HG02763 (cell line): ENCODE measurements at regions not wholly inside any gene's neighbourhood (a gene's known extent, or its start where the extent isn't known, plus 50 kb on each side); places are given as distances from the start of the nearest gene placed in this dataset.

ENCODE experiments used
- ATAC-seq: cut with Tn5 transposase; IDR thresholded peaks from one replicate; pipeline ENCODE4 v1.9.1; 2021; ENCODE audit warnings: mild to moderate bottlenecking, moderate library complexity; ENCODE audit not compliant: unreplicated experiment

GRCh38 chrX:87727620-87728019 lies 210.0 kb downstream of the KLHL4 start:
- no peak for ATAC-seq

DNA sequence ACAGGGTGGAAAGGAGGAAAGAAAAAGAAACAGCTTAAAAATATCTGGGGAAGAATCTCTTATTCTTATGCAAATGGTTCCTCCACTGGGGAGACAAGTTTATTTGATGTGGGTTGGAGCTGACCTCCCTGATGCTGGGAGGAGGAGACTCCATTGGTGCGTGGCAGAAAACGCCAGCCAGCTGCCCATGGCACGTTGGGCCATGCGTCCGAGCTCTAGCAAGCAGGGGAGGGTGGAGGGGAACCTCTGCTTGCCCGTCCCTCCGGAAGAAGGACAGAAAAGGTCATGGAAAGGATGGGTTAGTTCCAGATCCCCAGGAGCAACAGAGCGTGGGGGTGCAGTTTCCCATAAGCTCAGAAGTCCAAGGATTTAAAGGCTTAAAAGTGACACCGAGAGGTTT lies 210.4 kb downstream of the KLHL4 start:
- ATAC-seq = no peak

GRCh38 chrX:87728459-87728858 lies 210.9 kb downstream of the KLHL4 start:
- ATAC-seq = no peak

GRCh38 chrX:87732133-87732532 lies 214.5 kb downstream of the KLHL4 start:
- no peak for ATAC-seq

DNA sequence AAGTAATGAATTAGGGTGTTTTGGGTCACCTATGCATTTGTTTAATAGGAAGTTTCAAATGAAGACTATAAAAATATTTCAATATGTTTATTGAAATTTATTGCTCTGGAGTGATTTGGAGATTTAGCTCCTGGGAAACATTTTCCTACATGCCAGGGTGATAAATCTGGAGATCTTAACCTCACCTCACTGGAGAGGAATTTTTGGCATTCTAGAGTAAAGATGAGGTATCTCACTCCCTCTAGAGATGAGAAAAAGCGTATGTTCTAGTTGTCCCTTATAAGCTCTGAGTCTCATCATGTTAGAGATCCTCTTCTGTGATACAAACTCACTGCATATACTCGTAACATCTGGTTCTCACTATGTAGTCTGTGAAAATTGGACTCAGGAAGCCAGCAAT lies 219.0 kb downstream of the KLHL4 start:
- no peak for ATAC-seq

DNA sequence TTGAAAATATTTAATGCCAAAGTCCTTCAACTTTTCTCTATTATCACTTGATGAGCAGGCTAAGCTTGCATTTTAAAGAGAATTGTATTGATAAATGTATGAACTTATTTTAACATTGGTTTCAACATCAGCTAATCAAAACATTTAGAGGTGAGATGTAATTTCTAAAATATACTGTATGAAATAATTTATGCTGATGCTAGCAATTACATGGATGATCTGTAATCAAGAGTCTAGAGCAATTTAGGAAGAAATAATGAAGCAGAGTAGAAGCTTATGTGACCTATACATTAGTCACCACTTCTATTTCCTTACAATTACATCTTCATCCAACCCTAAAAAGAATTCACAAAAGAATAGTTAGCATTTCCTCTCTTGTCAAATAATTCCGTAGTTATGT lies 226.8 kb downstream of the KLHL4 start:
- ATAC-seq = no peak

DNA sequence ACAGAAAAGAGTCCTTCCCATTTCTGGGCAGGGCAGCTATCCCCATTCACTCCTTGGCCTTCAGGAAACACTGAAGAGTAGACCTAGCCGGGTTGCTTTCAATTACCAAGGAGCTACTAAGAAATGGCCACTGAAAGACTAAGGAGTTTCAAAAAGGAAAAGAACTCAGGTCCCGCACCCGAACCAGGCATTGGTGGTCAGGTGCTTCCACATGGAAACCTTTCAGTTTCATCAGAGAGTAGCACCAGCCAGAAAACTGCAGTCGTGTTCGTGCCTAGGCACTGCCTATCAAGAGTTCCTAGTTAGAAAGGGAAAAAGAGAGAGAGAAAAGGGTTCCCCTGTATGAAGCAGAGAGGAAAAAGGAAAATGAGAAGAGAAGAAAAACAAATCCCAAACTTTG lies 237.9 kb downstream of the KLHL4 start:
- ATAC-seq = no peak

DNA sequence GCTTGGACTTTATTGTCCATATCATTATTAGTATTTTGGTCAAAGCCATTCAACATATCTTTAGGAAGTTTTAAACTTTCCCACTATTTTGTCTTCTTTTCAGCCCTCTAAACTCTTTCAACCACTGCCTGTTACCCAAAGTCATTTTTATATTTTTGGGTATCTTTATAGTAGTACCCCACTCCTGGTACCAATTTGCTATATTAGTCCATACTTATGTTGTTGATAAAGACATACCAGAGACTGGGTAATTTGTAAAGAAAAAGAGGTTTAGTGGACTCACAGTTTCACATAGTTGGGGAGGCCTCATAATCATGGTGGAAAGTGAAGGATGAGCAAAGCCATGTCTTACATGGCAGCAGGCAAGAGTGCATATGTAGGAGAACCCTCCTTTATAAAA lies 271.4 kb downstream of the KLHL4 start:
- no peak for ATAC-seq

- no peak for ATAC-seq
Observed at GRCh38 chrX:87798039-87798438, 280.4 kb downstream of the KLHL4 start.

DNA sequence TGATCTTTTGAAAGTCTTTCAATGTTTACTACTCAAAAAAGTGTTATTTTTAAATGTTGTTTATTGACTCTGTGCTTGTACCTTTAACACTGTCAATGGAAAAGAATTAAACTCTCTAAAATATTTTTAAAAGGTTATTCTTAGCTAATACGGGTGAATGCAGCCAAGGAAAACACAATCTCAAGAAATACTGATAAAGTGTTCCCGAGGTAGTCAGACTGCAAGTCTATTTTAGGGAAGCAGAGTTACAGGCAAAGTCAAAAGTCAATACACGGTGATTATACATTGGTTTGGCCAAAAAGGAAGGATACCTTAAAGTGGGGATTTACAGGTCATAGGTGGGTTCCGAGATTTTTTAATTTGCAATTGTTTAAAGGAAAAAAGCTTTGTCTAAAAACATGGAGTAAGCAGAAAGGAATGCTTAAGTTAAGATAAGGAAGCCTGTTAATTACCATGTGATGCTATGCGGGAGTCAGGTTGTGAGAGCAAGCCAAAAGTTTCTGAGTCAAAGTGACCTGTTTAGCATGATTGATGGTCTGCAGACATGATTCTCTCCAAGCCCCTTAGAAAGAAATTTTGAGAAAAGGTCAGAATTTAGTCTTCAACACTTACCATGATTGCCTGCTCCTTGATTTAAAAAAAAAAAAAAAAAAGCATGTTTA lies 288.4 kb downstream of the KLHL4 start:
- ATAC-seq = no peak

GRCh38 chrX:87808576-87809243 lies 291.1 kb downstream of the KLHL4 start:
- no peak for ATAC-seq

DNA sequence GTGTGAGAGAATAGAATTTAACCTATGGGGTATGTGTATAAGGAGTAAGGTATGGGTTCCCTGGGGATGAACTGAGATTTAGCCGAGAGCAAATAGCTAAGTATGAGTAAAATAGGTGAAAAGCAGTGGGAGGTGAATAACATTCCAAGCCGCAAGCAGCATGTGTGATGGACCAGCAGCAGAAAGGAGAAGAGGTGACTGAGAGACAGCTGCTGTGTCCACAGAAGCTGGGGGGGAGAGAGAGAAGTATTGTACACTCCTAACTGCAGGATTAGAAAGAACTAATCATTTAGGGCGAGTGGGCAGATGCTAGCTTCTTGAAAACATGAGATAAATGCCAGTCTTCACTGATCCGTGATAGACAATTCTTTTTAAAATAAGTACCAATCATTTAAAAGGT lies 296.0 kb downstream of the KLHL4 start:
- ATAC-seq = no peak

GRCh38 chrX:87846956-87847355 lies 329.4 kb downstream of the KLHL4 start:
- no peak for ATAC-seq

DNA sequence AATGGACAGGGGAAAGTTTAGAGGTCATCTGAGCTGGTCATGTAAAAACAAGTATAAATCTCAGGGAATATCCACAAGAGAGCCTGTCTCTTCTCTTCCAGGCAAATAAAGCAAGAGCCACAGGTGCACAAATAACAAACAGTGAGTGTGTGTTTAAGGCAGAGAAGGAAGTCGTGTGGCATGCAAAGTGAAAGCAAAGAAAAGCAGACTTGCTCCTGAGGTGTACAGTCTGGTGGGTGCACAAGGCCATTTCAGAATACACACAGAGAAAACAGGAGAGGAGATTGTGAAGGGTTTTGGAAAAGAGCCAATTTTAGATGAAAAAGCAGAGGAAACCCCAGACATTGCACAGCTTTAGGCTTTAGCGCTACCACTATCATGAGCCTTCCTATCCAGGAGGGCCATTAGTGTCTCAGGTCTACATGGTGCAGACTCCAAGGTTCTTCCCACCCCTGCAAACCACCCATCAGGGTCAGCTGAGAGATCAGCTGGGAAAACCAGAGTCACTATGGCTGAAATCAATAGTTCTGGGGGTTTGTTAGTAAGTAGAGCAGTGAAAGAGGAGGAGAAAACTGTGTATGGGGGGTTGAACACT lies 355.8 kb downstream of the KLHL4 start:
- no peak for ATAC-seq

DNA sequence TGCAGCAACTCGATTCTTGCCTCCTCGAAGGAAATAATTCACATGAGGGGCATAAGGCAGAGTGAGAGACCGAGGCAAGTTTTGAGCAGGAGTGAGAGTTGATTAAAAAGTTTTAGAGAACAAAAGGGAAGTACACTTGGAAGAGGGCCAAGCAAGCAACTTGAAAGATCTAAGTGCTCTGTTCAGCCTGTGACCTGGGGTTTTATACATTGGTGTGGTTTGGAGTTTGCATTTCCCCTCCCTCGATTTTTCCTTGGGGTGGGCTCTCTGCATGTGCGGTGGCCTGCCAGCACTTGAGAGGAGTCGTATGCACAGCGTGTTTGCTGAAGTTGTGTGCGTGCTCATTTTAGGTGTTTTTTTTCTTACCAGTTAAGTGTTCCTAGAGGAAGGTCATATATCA lies 356.4 kb downstream of the KLHL4 start:
- ATAC-seq = no peak

GRCh38 chrX:87878926-87879325 lies 361.3 kb downstream of the KLHL4 start:
- no peak for ATAC-seq

DNA sequence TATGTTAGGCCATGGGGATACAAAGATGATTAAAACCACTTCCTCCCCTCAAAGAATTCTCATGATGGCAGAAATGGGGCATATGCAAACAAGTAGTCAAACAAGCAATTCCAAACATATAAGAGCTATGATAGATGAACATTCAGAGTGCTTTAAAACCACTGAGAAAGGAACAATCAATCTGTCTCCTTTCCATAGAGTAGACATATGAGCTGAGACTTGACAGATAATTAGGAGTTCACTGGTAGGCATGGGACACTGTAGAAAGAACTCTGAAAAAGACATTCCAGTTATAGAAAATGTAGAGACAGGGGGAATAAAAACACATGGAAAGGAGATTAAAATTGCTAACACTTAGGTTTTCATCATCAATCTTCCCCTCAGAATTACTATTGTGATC lies 372.8 kb downstream of the KLHL4 start:
- ATAC-seq = no peak

DNA sequence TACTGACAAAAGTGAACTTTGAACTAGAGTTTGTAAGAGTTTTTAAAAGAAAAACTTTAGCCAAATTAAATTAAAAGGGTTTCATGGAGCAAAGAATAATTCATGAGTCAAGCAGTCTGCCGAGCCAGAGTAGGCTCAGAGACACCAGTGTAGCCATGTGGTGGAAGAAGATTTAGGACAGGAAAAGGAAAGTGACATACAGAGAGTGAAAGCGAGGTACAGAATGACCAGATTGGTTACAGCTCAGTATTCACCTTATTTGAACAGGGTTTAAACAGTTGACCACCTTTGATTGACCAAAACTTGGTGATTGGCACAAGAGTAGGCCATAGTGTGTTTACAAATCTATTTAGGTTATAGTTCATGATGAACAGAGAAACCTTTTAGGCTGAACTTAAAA lies 377.8 kb downstream of the KLHL4 start:
- ATAC-seq = no peak

DNA sequence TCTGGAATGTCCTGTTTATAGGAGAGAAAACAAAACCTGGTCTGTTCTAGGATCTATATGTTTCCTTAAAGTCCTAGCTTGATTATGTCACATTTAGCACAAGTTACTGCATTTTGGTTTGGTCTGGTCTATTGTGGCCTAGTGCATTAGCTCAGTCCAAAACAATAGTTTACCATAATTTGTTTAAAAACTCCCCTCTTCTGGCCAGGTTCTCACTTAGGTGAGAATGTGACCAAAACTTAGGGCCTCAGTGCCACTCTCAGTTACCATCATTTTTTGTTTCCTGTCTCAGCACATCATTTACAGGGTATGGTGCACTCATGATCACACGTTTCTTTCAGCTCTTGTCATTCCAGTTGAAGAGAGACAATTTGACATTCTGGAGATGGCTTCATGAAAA lies 378.5 kb downstream of the KLHL4 start:
- ATAC-seq = no peak

GRCh38 chrX:87900320-87900908 lies 382.8 kb downstream of the KLHL4 start:
- peak; percentile 81 for ATAC-seq

DNA sequence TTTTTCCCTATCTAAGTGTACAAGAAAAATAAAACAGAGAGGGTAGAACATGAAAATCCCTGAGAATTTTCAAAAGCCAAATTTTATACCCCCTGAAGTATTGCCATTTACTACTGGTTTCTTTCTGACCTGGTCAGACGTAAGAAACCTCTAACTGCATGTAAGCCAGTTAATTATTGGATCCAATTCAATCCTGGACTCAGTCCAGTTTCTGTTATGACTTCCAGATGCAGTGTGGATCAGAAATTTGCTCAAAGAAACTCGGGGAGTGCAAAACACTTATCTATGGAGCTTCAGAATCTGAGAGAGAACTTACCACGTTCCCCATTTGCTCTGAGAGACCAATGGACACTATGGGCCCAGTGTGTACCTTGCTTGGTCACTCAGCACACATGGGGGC lies 383.5 kb downstream of the KLHL4 start:
- no peak for ATAC-seq

- no peak for ATAC-seq
Observed at GRCh38 chrX:87914726-87915125, 397.1 kb downstream of the KLHL4 start.
